ENCODE measurements at regions not wholly inside any gene's neighbourhood (a gene's known extent, or its start where the extent isn't known, plus 50 kb on each side); places are given as distances from the start of the nearest gene placed in this dataset.

DNA sequence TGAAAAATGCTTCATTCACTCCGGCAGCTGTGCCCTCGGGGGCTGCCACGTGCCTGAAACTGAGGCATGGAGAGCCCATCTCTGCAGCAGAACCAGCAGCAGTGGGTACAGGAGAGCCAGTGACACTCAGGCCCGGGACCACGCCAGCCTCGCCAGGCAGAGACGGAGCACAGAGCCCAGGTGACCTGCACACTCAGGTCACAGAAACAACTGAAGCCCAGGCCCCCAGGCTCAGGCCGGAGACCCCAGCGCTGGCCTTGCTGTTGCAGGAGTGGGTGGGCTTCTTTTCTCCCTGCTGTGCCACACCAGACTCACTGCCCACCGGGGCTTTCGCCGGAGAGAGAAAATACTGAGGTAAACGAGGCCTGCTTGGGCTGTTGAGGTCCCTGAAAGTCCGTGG is 117.3 kb downstream of the SOX1 start:
- CTCF ChIA-PET = interaction anchor here (0.7 kb wide), 1 partner anchor 14 kb away, joined by 3 read pairs; no protein-coding TSS in a partner anchor
- no peak for DNase-seq (ENCODE audit: low spot score)
- H3K27ac ChIP-seq = no peak overlapping the region
- TF ChIP-seq, protein P1, sequence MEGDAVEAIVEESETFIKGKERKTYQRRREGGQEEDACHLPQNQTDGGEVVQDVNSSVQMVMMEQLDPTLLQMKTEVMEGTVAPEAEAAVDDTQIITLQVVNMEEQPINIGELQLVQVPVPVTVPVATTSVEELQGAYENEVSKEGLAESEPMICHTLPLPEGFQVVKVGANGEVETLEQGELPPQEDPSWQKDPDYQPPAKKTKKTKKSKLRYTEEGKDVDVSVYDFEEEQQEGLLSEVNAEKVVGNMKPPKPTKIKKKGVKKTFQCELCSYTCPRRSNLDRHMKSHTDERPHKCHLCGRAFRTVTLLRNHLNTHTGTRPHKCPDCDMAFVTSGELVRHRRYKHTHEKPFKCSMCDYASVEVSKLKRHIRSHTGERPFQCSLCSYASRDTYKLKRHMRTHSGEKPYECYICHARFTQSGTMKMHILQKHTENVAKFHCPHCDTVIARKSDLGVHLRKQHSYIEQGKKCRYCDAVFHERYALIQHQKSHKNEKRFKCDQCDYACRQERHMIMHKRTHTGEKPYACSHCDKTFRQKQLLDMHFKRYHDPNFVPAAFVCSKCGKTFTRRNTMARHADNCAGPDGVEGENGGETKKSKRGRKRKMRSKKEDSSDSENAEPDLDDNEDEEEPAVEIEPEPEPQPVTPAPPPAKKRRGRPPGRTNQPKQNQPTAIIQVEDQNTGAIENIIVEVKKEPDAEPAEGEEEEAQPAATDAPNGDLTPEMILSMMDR (conservative IDR thresholded peaks at IDR 0.05; ENCODE audit: low read depth) = no peak
- POLR2A ChIA-PET (ENCODE audit: low non-redundant PET) = no interaction called here

- ChIA-PET CTCF (interaction anchor here (0.7 kb wide), 1 partner anchor 15 kb away, joined by 3 read pairs; no protein-coding TSS in a partner anchor), POLR2A (ENCODE audit: low non-redundant PET) (no interaction called here)
- no peak for DNase-seq (ENCODE audit: low spot score)
- TF ChIP-seq, protein P1 (conservative IDR thresholded peaks at IDR 0.05; ENCODE audit: low read depth) = no peak
- no peak overlapping the region for H3K27ac ChIP-seq
These were observed 118.0 kb downstream of the SOX1 start for GRCh38 chr13:112184851-112185371.

GRCh38 chr13:112185466-112185865 is 118.5 kb downstream of the SOX1 start:
- ChIA-PET CTCF (no interaction called here), POLR2A (ENCODE audit: low non-redundant PET) (no interaction called here)
- DNase-seq (ENCODE audit: low spot score) = no peak

DNA sequence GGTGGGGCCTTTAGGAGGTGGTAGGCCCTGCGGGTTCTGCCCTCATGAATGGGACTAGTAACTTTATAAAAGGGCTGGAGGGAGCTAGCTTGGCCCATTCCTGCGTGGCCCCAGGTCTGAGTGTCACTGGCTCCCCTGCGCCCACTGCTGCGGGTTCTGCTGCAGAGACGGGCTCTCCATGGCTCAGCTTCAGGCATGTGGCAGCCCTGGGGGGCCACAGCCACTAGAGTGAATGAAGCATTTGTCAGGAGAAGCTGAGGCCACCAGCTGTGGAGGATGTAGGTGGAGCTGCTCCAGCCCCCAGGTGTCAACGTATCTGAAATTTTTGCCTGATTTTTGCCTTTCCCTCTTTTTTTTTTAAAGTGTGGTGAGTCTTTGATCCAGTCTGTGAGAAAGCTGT is 119.1 kb downstream of the SOX1 start:
- no peak overlapping the region for H3K27ac ChIP-seq
- TF ChIP-seq, protein P1 (conservative IDR thresholded peaks at IDR 0.05; ENCODE audit: low read depth) = no peak
- ChIA-PET CTCF (no interaction called here), POLR2A (ENCODE audit: low non-redundant PET) (no interaction called here)
- no peak for DNase-seq (ENCODE audit: low spot score)

More at GRCh38 chr13:112185466-112185865, 118.5 kb downstream of the SOX1 start:
- H3K27ac ChIP-seq = no peak overlapping the region
- TF ChIP-seq, protein P1 (conservative IDR thresholded peaks at IDR 0.05; ENCODE audit: low read depth) = no peak

GRCh38 chr13:112187527-112188297 is 120.8 kb downstream of the SOX1 start:
- ChIA-PET CTCF (no interaction called here), POLR2A (ENCODE audit: low non-redundant PET) (no interaction called here)

GRCh38 chr13:112188298-112188610 is 121.3 kb downstream of the SOX1 start:
- ChIA-PET POLR2A (ENCODE audit: low non-redundant PET) (no interaction called here), CTCF (no interaction called here)
- TF ChIP-seq, protein P1 (conservative IDR thresholded peaks at IDR 0.05; ENCODE audit: low read depth) = no peak
- no peak for DNase-seq (ENCODE audit: low spot score)
- H3K27ac ChIP-seq = no peak overlapping the region

More at GRCh38 chr13:112187527-112188297, 120.8 kb downstream of the SOX1 start:
- TF ChIP-seq, protein P1 (conservative IDR thresholded peaks at IDR 0.05; ENCODE audit: low read depth) = no peak
- DNase-seq (ENCODE audit: low spot score) = no peak
- H3K27ac ChIP-seq = no peak overlapping the region

Measured in RWPE1 (cell line).